WTC11 (cell line): ENCODE measurements at regions not wholly inside any gene's neighbourhood (a gene's known extent, or its start where the extent isn't known, plus 50 kb on each side); places are given as distances from the start of the nearest gene placed in this dataset.
A peak's percentile ranks its signal among the peaks of the same experiment; 100 is the strongest.

Experiments
- ATAC-seq: fragments of 200-7000 bp; cut with Tn5 transposase; 2 replicates; pipeline ENCODE4 v1.10.0; 2021; ENCODE audit warnings: mild to moderate bottlenecking, moderate library complexity
- CTCF ChIA-PET: fragments of 300-600 bp; sonication (Branson Sonifier 250); formaldehyde crosslinking; loops from one replicate; lab custom pipeline; 2021; ENCODE audit warnings: antibody characterized with exemption; lab: Charles Lee
- POLR2A ChIA-PET: fragments of 350-600 bp; sonication (Branson Sonifier 250); formaldehyde crosslinking; loops from one replicate; lab custom pipeline; 2021; ENCODE audit warnings: antibody characterized with exemption; lab: Charles Lee
- DNase-seq: peaks from one replicate; pipeline ENCODE4 v3.0.0; 2021; ENCODE audit warnings: low spot score
- H3K27ac Mint-ChIP-seq: 2 replicates; pipeline ENCODE4 v1.8.0; 2021; ENCODE audit warnings: mixed read lengths
- H3K27me3 Mint-ChIP-seq: 2 replicates; pipeline ENCODE4 v1.8.0; 2021; ENCODE audit warnings: low read depth, mild to moderate bottlenecking, moderate library complexity, mixed read lengths
- H3K36me3 Mint-ChIP-seq: 2 replicates; pipeline ENCODE4 v1.8.0; 2021; ENCODE audit warnings: mixed read lengths
- H3K4me1 Mint-ChIP-seq: 2 replicates; pipeline ENCODE4 v1.8.0; 2022; ENCODE audit warnings: mixed read lengths
- H3K4me3 Mint-ChIP-seq: 2 replicates; pipeline ENCODE4 v1.8.0; 2021; ENCODE audit warnings: mild to moderate bottlenecking, moderate library complexity, mixed read lengths
- H3K9me3 Mint-ChIP-seq: 2 replicates; pipeline ENCODE4 v1.8.0; 2021; ENCODE audit warnings: mixed read lengths
- ARID4B ChIP-seq: sonication (generic); formaldehyde crosslinking; IDR thresholded peaks from 2 replicates; pipeline ENCODE4 v1.8.0; 2023; ENCODE audit warnings: missing genetic modification reagents, mild to moderate bottlenecking, borderline replicate concordance
- FOXK1 ChIP-seq: sonication (generic); formaldehyde crosslinking; IDR thresholded peaks from 2 replicates; pipeline ENCODE4 v1.8.0; 2022; ENCODE audit warnings: mild to moderate bottlenecking, moderate library complexity, missing genetic modification reagents
- GABPB1 ChIP-seq: sonication (generic); formaldehyde crosslinking; IDR thresholded peaks from 2 replicates; pipeline ENCODE4 v1.8.1; 2023; ENCODE audit warnings: mild to moderate bottlenecking, missing genetic modification reagents
- GTF2I ChIP-seq: fragments of 250-450 bp; sonication (Bioruptor Pico); conservative IDR thresholded peaks from 2 replicates; pipeline ENCODE4 v1.4.0; 2021; ENCODE audit warnings: mild to moderate bottlenecking
- IRF2 ChIP-seq: sonication (generic); formaldehyde crosslinking; IDR thresholded peaks from 2 replicates; pipeline ENCODE4 v1.8.0; 2022; ENCODE audit warnings: low read depth, missing genetic modification reagents, borderline replicate concordance
- JAZF1 ChIP-seq: fragments of 250-450 bp; sonication (Bioruptor Pico); IDR thresholded peaks from 2 replicates; pipeline ENCODE4 v1.9.0; 2021; ENCODE audit warnings: moderate library complexity, mild to moderate bottlenecking, inconsistent platforms
- MAX ChIP-seq: sonication (generic); formaldehyde crosslinking; IDR thresholded peaks from 2 replicates; pipeline ENCODE4 v1.8.0; 2022; ENCODE audit warnings: mild to moderate bottlenecking, missing genetic modification reagents
- MYBL2 ChIP-seq: sonication (generic); formaldehyde crosslinking; IDR thresholded peaks from 2 replicates; pipeline ENCODE4 v1.8.1; 2023; ENCODE audit warnings: mild to moderate bottlenecking, moderate library complexity, missing genetic modification reagents
- STAT6 ChIP-seq: sonication (generic); formaldehyde crosslinking; conservative IDR thresholded peaks from 2 replicates; pipeline ENCODE4 v1.8.1; 2023; ENCODE audit warnings: mild to moderate bottlenecking, low read depth, missing genetic modification reagents, moderate library complexity
- TCF7 ChIP-seq: sonication (generic); formaldehyde crosslinking; IDR thresholded peaks from 2 replicates; pipeline ENCODE4 v1.8.0; 2022; ENCODE audit warnings: mild to moderate bottlenecking, low read depth, missing genetic modification reagents, moderate library complexity
- TEAD4 ChIP-seq: sonication (generic); formaldehyde crosslinking; IDR thresholded peaks from 2 replicates; pipeline ENCODE4 v1.8.0; 2022; ENCODE audit warnings: mild to moderate bottlenecking, missing genetic modification reagents
- USF2 ChIP-seq: sonication (generic); formaldehyde crosslinking; IDR thresholded peaks from 2 replicates; pipeline ENCODE4 v1.8.1; 2023; ENCODE audit warnings: mild to moderate bottlenecking, missing genetic modification reagents, moderate library complexity
- ZBTB43 ChIP-seq: sonication (generic); formaldehyde crosslinking; IDR thresholded peaks from 2 replicates; pipeline ENCODE4 v1.8.1; 2023; ENCODE audit warnings: mild to moderate bottlenecking, missing genetic modification reagents
- ZNF416 ChIP-seq: fragments of 250-450 bp; sonication (Bioruptor Pico); IDR thresholded peaks from 2 replicates; pipeline ENCODE4 v1.9.0; 2021; ENCODE audit warnings: mild to moderate bottlenecking, inconsistent platforms
- ZSCAN18 ChIP-seq: fragments of 250-450 bp; sonication (Bioruptor Pico); IDR thresholded peaks from 2 replicates; pipeline ENCODE4 v2.1.2; 2022; ENCODE audit warnings: mild to moderate bottlenecking, moderate library complexity

GRCh38 chr11:119490253-119491006 is 67.5 kb upstream of the THY1 start:
- Mint-ChIP-seq H3K27ac (no peak overlapping the region), H3K27me3 (no peaks in the 10 kb centered on the region), H3K36me3 (no peaks in the 10 kb centered on the region), H3K4me3 (no peak overlapping the region), H3K4me1 (peaks cover 17% of the 10 kb centered on the region), H3K9me3 (no peaks in the 10 kb centered on the region)
- ChIA-PET CTCF (interaction anchor here (1.0 to 1.9 kb wide), 2 partner anchors 10 to 22 kb away, joined by 6 read pairs; no protein-coding TSS in a partner anchor), POLR2A (no interaction called here)
- TF ChIP-seq MAX (no peak), GABPB1 (CRISPR knock-in tag) (no peak), GTF2I (CRISPR knock-in tag) (no peak), TEAD4 (CRISPR knock-in tag) (no peak), ZBTB43 (CRISPR knock-in tag) (no peak), ARID4B (no peak)
- DNase-seq: peak; percentile 7
- no peak for ATAC-seq

- ATAC-seq: no peak
- ChIA-PET POLR2A (interaction anchor here (0.6 kb wide), 1 partner anchor 121 kb away, joined by 4 read pairs; no protein-coding TSS in a partner anchor), CTCF (no interaction called here)
- H3K27me3 Mint-ChIP-seq: no peaks in the 10 kb centered on the region
- no peaks in the 10 kb centered on the region for H3K9me3 Mint-ChIP-seq
- H3K4me3 Mint-ChIP-seq: no peak overlapping the region
- no peaks in the 10 kb centered on the region for H3K36me3 Mint-ChIP-seq
- TF ChIP-seq IRF2 (CRISPR knock-in tag): no peak
- TF ChIP-seq, all 79 proteins: peak for 0
- peak; percentile 1 for DNase-seq
- Mint-ChIP-seq H3K4me1 (peaks cover 21% of the 10 kb centered on the region), H3K27ac (peak overlapping the region; percentile 5; the same call in 1 of the 2 replicates)
Observed at GRCh38 chr11:119489087-119489486, 66.1 kb upstream of the THY1 start.

GRCh38 chr11:119488256-119488995 is 65.5 kb upstream of the THY1 start:
- Mint-ChIP-seq H3K36me3 (no peaks in the 10 kb centered on the region), H3K4me3 (no peak overlapping the region), H3K4me1 (peaks cover 21% of the 10 kb centered on the region), H3K9me3 (no peaks in the 10 kb centered on the region), H3K27me3 (no peaks in the 10 kb centered on the region), H3K27ac (no peak overlapping the region)
- ChIA-PET CTCF (interaction anchor here (1.4 kb wide), 1 partner anchor 46 kb away, joined by 4 read pairs; no protein-coding TSS in a partner anchor), POLR2A (interaction anchor here (0.6 kb wide), 1 partner anchor 122 kb away, joined by 4 read pairs; no protein-coding TSS in a partner anchor)
- DNase-seq (peak; percentile 7), ATAC-seq (no peak)
- TF ChIP-seq ZNF416 (CRISPR knock-in tag) (no peak), FOXK1 (no peak), TEAD4 (CRISPR knock-in tag) (no peak), MYBL2 (CRISPR knock-in tag) (no peak), STAT6 (CRISPR knock-in tag) (no peak), TCF7 (CRISPR knock-in tag) (no peak), IRF2 (CRISPR knock-in tag) (no peak), JAZF1 (no peak), ZSCAN18 (CRISPR knock-in tag) (no peak), USF2 (CRISPR knock-in tag) (no peak)
